GM18505 (cell line): ENCODE measurements at regions not wholly inside any gene's neighbourhood (a gene's known extent, or its start where the extent isn't known, plus 50 kb on each side); places are given as distances from the start of the nearest gene placed in this dataset.

Experiments
- ATAC-seq: cut with Tn5 transposase; IDR thresholded peaks from one replicate; pipeline ENCODE4 v1.9.1; 2021; ENCODE audit not compliant: unreplicated experiment
- POLR2A ChIP-seq: IDR thresholded peaks from 4 replicates; pipeline ENCODE4 v1.6.1; 2011; ENCODE audit warnings: borderline replicate concordance; ENCODE audit not compliant: insufficient read depth, insufficient read length; ENCODE audit errors: extremely low read depth

DNA sequence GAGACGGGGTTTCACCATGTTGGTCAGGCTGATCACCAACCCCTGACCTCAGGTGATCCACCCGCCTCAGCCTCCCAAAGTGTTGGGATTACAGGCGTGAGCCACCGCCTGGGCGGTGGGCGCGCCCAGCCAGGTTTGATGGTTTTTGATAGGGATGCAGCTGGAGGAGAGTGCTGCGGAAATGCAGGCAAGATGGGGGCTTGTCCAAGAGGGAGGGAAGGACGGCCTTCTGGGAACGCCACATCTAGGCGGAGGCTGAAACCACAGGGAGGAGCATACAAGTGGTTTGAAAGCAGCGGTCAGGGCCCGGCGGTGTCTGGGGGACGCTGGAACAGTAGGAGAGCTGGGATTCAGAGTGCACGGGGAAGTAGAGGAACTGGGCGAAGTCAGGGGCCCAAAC, 134.6 kb downstream of the VRK1 start:
- ATAC-seq, result no peak
- TF ChIP-seq POLR2A, result no peak

DNA sequence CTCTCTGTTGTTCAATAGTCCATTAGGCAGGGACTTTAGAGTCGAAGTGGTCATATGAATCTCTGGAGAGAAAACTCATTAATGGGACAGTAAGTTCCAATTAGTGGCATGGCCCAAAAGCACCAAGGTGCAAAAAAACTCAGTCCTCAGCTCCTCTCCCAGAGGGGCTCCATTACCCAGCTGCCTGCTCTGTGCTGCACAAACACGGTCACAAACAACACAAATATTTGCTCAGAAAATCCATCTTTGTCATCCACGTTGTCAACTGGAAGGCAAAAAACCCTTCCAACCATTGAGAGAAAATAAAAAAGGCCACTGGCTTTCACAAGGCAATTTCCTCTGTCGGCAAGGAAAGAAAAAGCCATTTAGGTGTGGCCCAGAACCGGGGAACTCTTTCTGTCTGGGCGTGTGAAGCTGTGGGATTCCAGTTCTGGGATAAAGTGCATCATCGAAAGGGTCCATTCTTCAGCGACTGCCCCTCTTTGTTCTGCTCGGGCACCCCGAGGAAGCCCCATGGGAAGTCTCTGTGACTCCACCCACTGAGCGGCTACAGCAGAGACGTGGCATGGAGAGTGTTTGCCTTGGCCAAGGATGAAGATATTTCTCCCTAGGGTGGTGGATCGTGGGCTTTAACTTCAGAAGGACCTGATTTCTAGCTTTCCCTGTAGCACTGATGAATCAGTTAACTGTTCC, 137.6 kb downstream of the VRK1 start:
- ATAC-seq, result no peak

DNA sequence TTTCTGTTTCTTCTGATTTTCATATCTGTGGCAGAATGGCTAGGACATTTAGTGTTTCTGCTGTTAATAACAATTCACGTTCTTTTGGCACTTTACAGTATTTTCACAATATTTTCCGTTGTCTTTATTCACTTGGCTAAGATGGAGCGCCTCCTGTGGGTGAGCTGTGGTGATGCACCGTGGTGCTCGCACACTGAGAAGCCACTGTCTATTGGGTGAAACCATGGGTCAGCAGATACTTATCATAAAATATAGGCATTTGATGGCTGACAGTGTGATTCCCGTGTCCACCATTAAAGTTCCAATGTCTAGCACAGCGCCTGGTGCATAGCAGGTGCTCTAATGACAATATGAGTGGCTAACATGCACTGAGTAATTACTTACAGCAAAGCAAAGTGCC, 141.8 kb downstream of the VRK1 start:
- no peak for TF ChIP-seq POLR2A
- no peak for ATAC-seq

More for the DNA sequence above, 137.6 kb downstream of the VRK1 start:
- TF ChIP-seq POLR2A, result no peak

DNA sequence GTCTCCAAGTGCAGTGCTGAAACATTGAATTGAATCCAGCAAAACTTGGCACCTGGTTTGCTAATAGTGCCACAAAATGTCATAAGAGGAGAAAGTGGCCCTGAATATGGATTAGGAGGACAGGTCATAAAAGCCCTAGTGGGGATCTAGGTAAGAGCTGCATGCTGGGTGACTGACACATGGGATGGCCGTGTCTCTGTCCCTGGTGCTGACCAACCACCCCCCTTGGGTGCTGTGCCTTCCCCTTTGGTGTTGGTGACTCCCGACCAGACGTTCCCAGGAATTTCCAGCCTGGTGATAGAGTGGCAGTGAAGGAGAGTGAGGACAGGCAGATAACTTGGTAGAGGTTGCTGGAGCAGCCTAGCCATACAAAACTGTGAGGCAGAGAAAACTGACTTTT, 142.8 kb downstream of the VRK1 start:
- TF ChIP-seq POLR2A, result no peak
- ATAC-seq, result no peak

DNA sequence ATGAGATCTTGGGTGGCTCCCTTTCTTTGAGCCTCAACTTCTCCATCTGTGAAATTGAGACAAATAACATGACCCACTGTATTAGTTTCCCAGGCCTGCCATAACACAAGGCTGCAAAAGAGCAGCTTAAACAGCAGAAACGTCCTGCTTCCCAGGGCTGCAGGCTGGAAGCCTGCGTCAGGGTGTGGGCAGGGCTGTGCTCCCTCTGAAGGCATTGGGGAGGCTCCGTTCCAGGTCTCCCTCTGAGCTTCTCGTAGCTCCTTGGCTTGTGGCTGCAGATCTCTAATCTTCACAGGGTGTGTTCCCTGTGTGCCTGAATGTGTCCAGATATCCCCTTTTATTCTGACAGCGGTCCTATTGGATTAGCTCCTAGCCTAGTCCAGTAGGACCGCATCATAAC, 147.1 kb downstream of the VRK1 start:
- TF ChIP-seq POLR2A, result no peak
- ATAC-seq, result no peak

DNA sequence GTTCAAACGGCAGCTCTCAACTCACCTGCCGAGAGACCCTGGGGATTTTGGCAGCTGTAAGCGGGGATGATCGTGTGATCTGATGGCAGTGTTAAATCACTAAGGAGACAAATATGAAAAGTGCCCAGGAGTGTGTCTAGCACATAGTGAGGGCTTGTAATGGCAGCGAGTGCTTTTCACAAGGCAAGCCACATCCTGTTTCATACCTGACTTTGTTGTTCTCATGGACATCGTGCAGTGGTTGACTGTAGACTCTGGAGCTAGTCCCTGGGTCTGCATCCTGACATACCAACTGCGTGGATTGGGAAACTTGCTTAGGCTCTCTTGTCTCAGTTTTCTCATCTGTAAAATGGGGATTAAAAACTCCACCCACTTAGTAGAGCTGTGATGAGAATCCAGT, 148.5 kb downstream of the VRK1 start:
- ATAC-seq, result no peak
- TF ChIP-seq POLR2A, result no peak

DNA sequence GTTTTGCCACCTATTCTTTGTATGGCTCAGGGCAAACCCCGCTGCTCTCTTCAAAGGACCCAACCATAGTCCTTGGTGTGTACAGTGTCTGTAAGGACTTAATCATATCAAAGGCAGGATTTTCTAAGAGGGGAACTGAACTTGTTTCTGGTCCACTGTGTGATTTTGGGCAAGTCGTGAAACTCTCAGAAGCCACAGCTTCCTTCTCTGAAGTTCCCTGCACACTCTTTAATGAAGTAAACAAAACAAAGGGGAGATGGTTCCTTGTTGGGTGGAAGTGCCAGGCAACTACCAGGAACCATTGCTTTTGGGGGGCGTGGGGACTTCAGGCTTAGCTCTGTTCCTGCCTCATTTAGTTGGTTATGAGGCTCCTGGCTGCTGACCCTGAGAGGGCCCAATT, 152.4 kb downstream of the VRK1 start:
- ATAC-seq, result no peak
- no peak for TF ChIP-seq POLR2A

DNA sequence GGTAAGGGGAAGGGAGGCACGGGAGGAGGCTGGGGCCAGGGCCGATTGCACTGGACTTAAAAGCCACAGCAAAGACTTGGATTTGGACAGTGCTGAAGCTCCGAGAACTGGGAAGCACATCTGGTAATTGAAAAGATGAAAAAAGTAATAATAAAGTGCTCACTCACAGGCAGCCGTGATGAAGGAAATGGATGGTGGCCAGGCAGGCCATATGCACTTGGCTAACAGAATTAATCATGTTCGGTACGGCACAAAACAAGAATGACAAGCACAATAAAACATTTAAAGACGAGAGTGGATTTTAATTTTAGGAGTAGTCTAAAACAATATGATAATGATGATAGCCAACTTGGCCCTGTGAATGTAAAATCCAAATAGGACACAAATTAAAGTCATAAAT, 154.3 kb downstream of the VRK1 start:
- ATAC-seq, result no peak
- TF ChIP-seq POLR2A, result no peak

DNA sequence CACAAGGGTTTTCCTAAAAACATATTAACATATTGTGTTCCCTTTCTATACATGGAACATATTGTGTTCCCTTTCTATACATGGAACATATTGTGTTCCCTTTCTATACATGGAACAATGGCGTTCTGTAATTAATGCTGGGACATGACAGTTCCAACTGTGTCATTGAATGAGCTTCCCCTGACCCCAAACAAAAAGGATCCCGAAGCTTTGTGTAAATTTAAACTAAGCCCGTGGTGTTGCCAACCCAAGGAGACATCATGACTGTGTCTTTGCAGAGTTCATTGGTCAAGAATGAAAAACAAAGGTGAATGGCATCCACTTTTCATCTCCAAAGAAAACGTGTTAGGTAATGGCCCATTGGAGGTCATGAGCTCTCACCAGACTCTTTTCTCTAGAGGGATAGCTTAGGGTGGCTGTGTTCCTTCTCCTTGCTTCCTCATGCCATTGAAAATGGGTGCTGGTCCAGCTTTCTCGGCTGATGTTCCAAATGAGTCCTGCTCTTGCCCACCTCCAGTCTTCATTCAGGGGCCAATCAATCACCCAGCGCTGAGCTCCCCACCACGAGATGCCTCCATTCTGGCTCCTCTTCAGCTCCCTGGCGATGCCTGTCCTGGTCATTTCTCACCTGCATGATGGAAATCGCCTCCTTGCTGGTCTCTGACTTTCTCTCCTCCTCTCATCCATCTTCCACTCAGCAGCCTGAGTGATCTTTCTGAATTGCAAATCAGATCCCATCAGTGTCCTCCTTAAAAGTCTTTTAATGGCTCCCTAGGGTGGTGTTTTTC, 156.1 kb downstream of the VRK1 start:
- TF ChIP-seq POLR2A, result no peak
- no peak for ATAC-seq

DNA sequence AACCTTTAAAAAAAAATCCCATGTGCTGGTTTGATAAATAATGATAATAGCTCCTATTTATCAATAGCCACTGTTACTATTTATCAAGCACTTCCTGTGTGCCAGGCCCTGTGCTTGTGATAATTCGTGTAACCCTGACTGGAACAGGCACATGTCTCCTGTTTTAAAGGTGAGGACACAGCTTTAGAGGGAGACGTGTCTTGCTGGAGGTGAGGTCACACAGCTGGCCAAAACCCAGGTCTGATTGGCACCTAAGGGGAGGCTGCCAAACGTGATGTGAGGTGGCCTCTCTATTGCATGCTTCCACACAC, 156.6 kb downstream of the VRK1 start:
- ATAC-seq, result no peak
- TF ChIP-seq POLR2A, result no peak

DNA sequence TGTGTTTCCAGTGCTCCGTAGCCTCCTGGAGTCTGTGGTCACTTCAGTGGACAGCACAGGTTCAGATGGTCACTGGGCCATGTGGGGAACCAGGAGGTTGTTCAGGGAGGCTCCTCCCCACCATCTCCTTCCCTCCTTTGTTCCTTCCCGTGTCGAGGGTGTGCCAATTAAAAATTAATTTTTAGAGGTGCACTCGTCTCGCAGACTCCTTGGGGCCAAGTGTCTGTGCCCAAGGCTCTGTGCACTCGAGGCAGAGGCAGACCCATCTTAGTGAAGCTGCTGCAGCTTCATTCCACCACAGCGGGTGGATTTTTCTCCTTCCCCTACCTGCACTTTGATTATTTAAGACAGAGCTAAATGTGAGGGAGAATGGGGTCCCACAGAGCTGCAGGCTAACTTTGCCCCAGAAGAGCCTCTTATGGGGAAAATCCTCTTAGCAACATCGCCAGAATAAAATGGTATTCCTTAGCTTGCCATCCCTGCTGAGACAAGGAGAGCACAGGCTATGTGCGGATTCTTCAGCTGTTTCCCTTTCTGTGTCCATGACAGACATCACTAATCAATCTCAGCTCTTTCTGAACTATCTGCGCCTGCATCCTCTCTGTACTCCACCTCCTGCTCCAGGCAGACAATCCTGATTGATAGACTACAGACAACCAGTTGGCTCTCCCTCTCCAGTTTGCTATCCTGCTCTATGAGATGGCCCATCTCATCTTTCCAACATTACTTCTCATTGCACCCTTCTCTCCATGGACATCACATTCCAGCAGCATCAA, 159.5 kb downstream of the VRK1 start:
- ATAC-seq, result no peak
- TF ChIP-seq POLR2A, result no peak

DNA sequence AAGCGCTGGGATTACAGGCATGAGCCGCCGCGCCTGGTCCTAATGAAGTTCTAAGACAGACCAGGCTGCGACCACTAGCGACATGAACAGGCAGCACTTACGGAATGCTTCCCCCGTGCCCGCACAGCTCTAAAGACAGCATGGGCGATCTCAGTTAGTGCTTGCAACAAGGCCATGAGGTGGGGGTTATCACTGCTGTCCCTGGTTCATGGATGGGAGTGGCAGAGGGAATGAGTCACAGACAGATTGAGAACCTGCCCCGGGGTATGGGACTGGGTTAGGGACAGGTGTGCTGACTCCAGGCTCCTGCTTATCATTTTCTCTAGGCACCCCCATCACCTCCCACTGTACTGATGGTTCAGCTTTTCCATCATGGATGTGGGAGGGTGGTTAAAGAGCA, 160.9 kb downstream of the VRK1 start:
- ATAC-seq, result no peak
- TF ChIP-seq POLR2A, result no peak

DNA sequence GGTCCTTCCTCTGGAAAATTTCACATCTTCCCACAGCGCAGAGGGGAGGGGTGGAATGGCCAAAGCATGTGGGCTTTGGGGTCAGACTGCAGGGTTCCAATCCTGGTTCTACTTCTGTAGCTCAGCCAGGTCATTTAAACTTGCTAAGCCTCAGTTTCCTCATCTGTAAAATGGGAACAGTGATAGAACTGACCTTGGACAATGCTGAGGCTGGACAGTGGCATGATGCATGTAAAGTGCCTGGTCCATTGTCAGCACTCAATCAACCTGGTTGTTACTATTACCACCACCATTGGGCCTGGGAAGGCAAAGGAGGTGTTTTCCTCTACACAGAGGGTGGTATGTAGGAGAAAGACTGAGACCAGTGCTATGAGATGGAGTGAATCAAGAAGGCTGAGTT, 162.8 kb downstream of the VRK1 start:
- no peak for ATAC-seq
- TF ChIP-seq POLR2A, result no peak
